ENCODE measurements at regions not wholly inside any gene's neighbourhood (a gene's known extent, or its start where the extent isn't known, plus 50 kb on each side); places are given as distances from the start of the nearest gene placed in this dataset.

DNA sequence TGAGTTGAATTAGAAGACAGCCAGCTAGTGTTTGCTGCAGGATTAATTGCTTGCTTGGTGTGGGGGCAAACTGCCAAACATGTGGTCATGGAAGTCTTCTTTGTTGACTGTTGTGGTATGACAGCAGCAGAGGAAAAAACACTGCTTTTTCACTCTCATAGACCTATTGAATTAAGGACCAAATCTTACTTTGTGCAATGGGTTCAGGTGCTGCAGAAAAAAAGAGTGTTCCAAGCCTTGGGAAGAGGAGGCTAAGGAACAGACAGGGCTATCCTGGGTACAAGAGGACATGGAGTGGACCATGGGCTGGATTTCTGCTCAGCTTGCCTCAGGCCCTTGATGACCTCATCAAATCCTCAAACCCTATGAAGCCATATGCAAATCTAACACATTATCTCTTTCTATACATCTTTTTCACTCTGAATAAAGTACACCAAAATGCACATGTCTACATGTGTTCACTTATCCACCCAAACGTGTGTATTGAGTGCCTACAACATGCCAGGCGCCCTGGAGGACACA lies 61.5 kb downstream of the SIPA1L2 start:
- no peak overlapping the region for H2AFZ ChIP-seq (ENCODE audit: low read depth, low read length)
- no peaks in the 10 kb centered on the region for H3K9me3 ChIP-seq (ENCODE audit: low read length)
- peaks cover 11% of the 10 kb centered on the region for H3K36me3 ChIP-seq (ENCODE audit: insufficient read depth, low read length)
- H3K4me3 ChIP-seq (ENCODE audit: low read length): no peak overlapping the region
- no peaks in the 10 kb centered on the region for H3K27me3 ChIP-seq (ENCODE audit: insufficient read depth, low read length)
- peaks cover 33% of the 10 kb centered on the region for H3K4me1 ChIP-seq (ENCODE audit: insufficient read depth, low read length)

DNA sequence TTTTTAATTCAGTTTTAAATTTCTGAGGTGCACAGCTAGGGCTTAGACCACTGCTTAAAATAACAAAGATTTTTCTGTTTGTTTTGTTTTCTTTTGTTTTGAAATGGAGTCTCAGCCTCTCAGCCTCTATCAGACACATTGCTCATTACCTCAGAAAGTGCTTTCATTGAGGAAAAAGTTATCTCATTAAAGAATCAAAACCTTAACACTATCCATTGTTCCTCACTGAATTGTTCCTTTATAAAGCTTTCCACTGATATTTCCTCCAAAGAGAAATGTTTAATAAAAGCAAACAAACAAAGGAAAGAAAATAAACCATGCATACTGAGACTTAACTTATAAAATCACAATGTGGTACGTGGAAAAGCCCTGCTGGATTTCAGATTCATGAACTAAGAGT lies 63.8 kb downstream of the SIPA1L2 start:
- no peak overlapping the region for H2AFZ ChIP-seq (ENCODE audit: low read depth, low read length)
- H3K27me3 ChIP-seq (ENCODE audit: insufficient read depth, low read length): no peaks in the 10 kb centered on the region
- H3K36me3 ChIP-seq (ENCODE audit: insufficient read depth, low read length): peaks cover 8% of the 10 kb centered on the region
- H3K9me3 ChIP-seq (ENCODE audit: low read length): no peaks in the 10 kb centered on the region
- H3K4me3 ChIP-seq (ENCODE audit: low read length): no peak overlapping the region
- peaks cover 53% of the 10 kb centered on the region for H3K4me1 ChIP-seq (ENCODE audit: insufficient read depth, low read length)

DNA sequence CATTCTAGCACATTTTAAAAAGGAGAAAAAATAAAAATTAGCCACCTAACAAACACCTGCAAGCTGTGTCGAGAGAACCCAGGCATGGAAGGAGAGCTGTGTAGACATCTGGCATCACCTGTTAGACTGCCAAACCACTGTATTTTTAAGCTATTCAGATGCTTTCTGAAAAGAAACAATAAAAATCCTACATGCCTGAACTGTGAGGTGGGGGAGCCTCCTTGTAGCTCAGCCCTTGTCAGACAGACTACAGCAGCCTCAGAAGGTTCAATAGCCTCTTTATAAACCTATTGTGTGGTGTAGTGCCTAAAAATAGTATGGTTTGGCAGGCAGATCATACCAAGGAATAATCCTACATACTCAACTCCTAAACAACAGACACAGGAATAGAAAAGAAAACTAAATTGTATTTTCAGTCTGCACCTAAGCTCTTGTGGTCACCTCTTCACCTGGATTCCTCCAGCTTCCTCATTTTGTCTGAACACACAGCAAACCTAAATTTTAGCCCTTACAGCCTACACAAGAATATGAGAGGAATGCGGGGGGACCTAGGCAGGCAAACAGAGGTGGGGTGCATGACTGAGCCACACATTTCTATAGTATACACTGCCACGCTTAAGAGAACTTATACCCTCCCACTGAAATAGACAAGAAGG lies 67.0 kb downstream of the SIPA1L2 start:
- Histone ChIP-seq H3K36me3 (ENCODE audit: insufficient read depth, low read length) (peaks cover 8% of the 10 kb centered on the region), H3K4me1 (ENCODE audit: insufficient read depth, low read length) (peaks cover 78% of the 10 kb centered on the region), H3K9me3 (ENCODE audit: low read length) (no peaks in the 10 kb centered on the region), H3K27me3 (ENCODE audit: insufficient read depth, low read length) (no peaks in the 10 kb centered on the region), H2AFZ (ENCODE audit: low read depth, low read length) (no peak overlapping the region), H3K4me3 (ENCODE audit: low read length) (no peak overlapping the region)

DNA sequence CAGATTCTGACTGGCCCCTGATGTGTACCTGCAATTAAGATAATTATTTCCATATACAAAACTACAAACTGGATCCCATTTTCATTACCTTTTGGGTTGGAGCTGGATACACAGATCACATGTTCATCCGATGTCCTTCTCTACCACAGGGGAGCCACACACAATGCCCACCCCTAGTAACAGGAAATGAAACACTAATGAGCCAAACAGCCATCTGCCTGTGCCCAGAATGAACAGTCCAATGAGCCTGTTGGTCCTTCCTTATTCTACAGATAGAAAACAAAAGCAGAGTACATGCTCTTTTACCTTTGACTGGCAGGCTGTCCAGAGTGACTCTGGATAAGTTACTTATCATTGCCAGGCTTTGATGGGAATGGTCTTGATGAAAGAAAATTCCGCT lies 68.6 kb downstream of the SIPA1L2 start:
- Histone ChIP-seq H3K9me3 (ENCODE audit: low read length) (no peaks in the 10 kb centered on the region), H3K4me1 (ENCODE audit: insufficient read depth, low read length) (peaks cover 82% of the 10 kb centered on the region)

DNA sequence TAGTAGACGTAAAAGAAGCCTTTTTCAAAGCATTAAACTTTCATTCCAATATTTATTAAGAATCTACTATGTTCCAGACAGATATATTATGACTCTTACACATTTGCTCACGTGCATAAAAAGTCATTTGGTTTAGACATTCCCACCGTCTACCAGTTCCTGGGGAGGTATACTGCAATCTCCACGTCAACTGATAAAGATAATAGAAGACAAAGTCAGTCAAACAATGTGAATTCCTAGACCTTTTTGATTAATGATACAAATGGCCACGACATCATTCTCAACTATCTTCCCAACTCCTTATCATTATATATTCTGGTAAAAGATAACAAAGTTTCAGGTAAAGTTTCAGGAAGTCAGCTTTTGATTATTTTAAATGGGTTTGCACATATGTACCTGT lies 69.0 kb downstream of the SIPA1L2 start:
- H3K9me3 ChIP-seq (ENCODE audit: low read length): no peaks in the 10 kb centered on the region
- peaks cover 8% of the 10 kb centered on the region for H3K36me3 ChIP-seq (ENCODE audit: insufficient read depth, low read length)
- H2AFZ ChIP-seq (ENCODE audit: low read depth, low read length): no peak overlapping the region
- H3K4me1 ChIP-seq (ENCODE audit: insufficient read depth, low read length): peaks cover 82% of the 10 kb centered on the region
- no peak overlapping the region for H3K4me3 ChIP-seq (ENCODE audit: low read length)
- no peaks in the 10 kb centered on the region for H3K27me3 ChIP-seq (ENCODE audit: insufficient read depth, low read length)

More for the DNA sequence above, 68.6 kb downstream of the SIPA1L2 start:
- H2AFZ ChIP-seq (ENCODE audit: low read depth, low read length): no peak overlapping the region
- no peak overlapping the region for H3K4me3 ChIP-seq (ENCODE audit: low read length)
- no peaks in the 10 kb centered on the region for H3K27me3 ChIP-seq (ENCODE audit: insufficient read depth, low read length)
- peaks cover 8% of the 10 kb centered on the region for H3K36me3 ChIP-seq (ENCODE audit: insufficient read depth, low read length)

DNA sequence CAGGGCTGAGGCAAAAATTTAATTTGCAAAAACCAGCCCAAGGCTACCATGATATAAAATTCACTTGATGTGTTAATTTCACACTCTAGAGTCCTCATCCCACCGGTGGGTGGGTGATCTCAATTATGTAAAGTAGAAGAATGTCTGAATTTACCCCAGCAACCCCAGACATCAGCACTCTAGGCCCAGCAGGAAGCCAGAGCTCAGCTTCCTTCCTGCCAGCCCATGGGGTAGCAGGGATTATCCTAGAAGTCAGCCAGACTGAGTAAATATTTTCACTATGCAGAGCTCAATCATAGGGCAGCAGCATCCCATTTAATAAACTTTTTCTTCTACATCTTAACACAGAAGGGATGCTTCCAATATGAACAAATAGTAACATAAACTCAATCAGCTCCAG lies 71.0 kb downstream of the SIPA1L2 start:
- peaks cover 87% of the 10 kb centered on the region for H3K4me1 ChIP-seq (ENCODE audit: insufficient read depth, low read length)
- H3K4me3 ChIP-seq (ENCODE audit: low read length): no peak overlapping the region
- peaks cover 8% of the 10 kb centered on the region for H3K36me3 ChIP-seq (ENCODE audit: insufficient read depth, low read length)
- H2AFZ ChIP-seq (ENCODE audit: low read depth, low read length): no peak overlapping the region
- no peaks in the 10 kb centered on the region for H3K9me3 ChIP-seq (ENCODE audit: low read length)
- H3K27me3 ChIP-seq (ENCODE audit: insufficient read depth, low read length): no peaks in the 10 kb centered on the region

DNA sequence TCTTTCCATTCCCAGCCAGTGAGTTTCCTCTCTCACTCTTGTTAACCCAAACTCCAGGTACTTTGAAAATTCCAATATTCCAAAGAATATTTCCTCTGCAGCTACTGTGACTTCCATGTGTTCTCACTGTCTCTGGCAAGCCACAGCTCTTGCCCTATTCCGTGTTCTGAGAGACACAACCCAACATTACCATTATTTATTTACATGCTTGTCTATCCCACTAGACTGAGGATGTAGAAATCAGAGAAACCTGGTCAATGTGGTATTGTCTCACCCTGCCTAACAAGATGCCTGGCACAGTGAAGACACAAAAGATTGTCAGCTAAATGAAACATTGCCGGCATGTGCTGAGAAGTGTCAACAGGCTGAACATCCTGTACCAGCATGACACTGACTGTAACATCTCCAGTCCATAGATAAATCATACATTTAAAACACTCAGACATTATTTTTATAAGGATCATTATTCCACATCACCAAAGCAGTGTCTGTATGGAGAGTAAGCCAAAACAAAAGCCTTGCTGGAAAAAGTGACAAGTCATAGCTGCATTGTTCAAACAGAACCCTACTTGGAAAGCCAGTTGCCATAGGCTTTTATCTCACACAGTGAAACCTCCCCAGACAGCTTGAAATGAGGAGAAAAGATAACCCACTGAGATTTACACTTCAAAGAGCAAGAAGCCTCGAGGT lies 72.3 kb downstream of the SIPA1L2 start:
- H3K36me3 ChIP-seq (ENCODE audit: insufficient read depth, low read length): peaks cover 14% of the 10 kb centered on the region
- H3K9me3 ChIP-seq (ENCODE audit: low read length): peaks cover 2% of the 10 kb centered on the region
- no peaks in the 10 kb centered on the region for H3K27me3 ChIP-seq (ENCODE audit: insufficient read depth, low read length)
- peaks cover 90% of the 10 kb centered on the region for H3K4me1 ChIP-seq (ENCODE audit: insufficient read depth, low read length)
- H2AFZ ChIP-seq (ENCODE audit: low read depth, low read length): no peak overlapping the region
- no peak overlapping the region for H3K4me3 ChIP-seq (ENCODE audit: low read length)

DNA sequence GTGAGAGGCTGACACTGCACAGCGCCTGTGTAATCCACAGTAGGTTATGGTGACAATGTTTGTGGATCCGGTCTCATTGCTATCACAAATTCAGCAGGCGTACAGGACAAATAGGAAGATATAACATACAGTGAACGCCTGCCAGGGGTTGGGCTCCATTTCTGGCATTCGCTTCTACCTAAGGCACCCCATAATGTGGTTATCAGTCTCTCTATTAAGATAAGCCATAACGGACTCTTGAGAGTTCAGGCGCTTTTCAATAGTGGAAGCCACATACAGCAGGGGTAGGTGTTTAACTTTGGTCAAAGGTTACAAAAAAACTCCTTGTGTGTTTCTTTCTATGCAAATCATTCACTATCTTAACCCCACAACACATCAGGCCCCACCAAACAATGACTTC lies 72.8 kb downstream of the SIPA1L2 start:
- Histone ChIP-seq H3K9me3 (ENCODE audit: low read length) (peaks cover 2% of the 10 kb centered on the region), H3K27me3 (ENCODE audit: insufficient read depth, low read length) (no peaks in the 10 kb centered on the region), H3K36me3 (ENCODE audit: insufficient read depth, low read length) (peaks cover 17% of the 10 kb centered on the region), H2AFZ (ENCODE audit: low read depth, low read length) (no peak overlapping the region), H3K4me3 (ENCODE audit: low read length) (no peak overlapping the region), H3K4me1 (ENCODE audit: insufficient read depth, low read length) (peaks cover 87% of the 10 kb centered on the region)

DNA sequence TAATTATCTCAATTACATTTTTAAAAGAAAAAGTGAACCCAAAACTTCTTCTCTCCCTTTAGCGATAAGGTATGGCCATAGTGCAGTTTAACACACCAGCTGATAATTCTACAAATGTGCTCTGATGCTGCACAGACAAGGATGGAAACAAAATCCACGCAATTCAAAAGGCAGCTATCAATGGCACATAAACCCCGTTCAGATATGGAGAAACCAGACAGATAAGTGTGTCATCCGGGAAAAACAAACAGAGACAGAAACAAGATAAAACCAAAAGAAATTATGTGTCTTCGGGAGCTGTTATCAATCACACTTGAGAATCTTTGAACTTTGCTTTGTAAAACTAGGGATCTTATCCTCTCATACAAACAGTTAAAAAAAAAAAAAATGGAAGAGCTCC lies 73.6 kb downstream of the SIPA1L2 start:
- Histone ChIP-seq H3K4me1 (ENCODE audit: insufficient read depth, low read length) (peaks cover 83% of the 10 kb centered on the region), H3K27me3 (ENCODE audit: insufficient read depth, low read length) (no peaks in the 10 kb centered on the region), H3K4me3 (ENCODE audit: low read length) (no peak overlapping the region), H2AFZ (ENCODE audit: low read depth, low read length) (no peak overlapping the region), H3K9me3 (ENCODE audit: low read length) (peaks cover 2% of the 10 kb centered on the region), H3K36me3 (ENCODE audit: insufficient read depth, low read length) (peaks cover 12% of the 10 kb centered on the region)

DNA sequence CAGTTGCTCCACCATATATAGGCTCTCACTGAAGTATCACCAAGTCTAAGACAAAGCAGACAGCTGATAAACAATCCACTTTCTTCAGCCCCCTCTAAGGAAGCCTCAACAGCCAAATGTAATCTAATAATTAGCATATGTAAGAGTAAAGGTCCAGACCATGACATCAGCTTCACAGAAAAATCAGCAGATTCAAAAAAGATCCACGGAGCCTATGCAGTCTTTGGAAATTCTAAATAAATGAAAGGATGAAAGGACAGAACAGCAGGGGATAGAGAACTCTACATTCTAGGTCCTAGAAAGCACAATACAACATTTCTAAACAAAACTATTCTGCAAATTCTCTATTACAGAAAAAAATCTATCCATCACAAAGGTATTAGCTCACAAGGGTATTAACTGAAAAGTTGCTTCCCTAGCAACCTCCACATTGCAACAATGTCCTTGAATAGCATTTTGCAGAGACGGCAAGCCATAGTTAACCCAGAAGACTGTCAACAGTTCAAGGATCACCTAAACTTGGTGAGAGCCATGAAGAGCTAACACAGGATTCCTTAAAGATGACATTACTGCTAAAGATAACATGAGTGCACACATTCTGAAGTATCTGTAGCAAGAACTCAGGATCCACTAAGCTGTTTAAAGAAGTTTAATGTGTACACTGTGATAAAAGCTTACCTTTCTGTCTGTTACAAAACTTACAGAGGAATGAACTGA lies 74.3 kb downstream of the SIPA1L2 start:
- Histone ChIP-seq H2AFZ (ENCODE audit: low read depth, low read length) (no peak overlapping the region), H3K4me3 (ENCODE audit: low read length) (no peak overlapping the region), H3K36me3 (ENCODE audit: insufficient read depth, low read length) (peaks cover 10% of the 10 kb centered on the region), H3K9me3 (ENCODE audit: low read length) (peaks cover 2% of the 10 kb centered on the region), H3K27me3 (ENCODE audit: insufficient read depth, low read length) (no peaks in the 10 kb centered on the region), H3K4me1 (ENCODE audit: insufficient read depth, low read length) (peaks cover 82% of the 10 kb centered on the region)

DNA sequence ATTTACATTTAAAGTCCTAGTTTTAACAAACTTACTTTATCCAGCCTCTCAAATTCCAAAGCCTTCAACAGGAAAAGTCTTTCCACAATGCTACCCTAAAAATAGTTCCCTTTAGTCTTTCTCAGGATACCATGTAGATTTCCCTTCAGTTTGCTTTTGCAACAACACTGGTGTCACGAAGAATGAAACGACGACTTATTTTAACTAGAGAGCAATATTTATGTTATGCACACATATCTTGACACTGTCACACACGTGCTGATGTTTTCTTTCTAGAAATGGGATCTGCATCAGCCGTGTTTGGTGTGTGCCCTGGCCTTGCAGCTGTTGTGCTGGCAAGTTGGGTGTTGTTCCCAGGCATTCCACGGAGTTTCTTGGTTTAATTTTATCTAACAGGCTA lies 75.5 kb downstream of the SIPA1L2 start:
- Histone ChIP-seq H3K4me3 (ENCODE audit: low read length) (no peak overlapping the region), H3K4me1 (ENCODE audit: insufficient read depth, low read length) (peaks cover 83% of the 10 kb centered on the region), H3K27me3 (ENCODE audit: insufficient read depth, low read length) (no peaks in the 10 kb centered on the region), H3K9me3 (ENCODE audit: low read length) (peaks cover 2% of the 10 kb centered on the region), H3K36me3 (ENCODE audit: insufficient read depth, low read length) (peaks cover 10% of the 10 kb centered on the region), H2AFZ (ENCODE audit: low read depth, low read length) (no peak overlapping the region)

DNA sequence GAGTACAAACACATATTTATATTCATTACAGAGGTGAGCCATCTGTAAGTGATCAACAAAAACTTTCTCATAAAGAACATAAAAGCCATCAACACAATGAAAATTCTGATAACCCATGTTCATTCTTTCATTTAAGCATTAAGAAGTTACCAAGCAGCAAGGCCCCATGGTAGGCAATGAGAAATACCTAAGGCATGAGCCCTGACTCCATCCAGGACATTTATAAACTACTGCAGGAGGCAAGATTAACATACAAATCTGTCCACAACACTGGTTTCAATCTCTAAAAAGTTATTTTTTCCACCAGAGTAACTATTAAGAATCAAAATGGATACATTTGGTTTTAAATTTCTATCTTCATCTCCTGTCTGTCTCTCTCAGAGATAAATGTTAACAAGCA lies 76.1 kb downstream of the SIPA1L2 start:
- H2AFZ ChIP-seq (ENCODE audit: low read depth, low read length): no peak overlapping the region
- H3K27me3 ChIP-seq (ENCODE audit: insufficient read depth, low read length): no peaks in the 10 kb centered on the region
- peaks cover 2% of the 10 kb centered on the region for H3K9me3 ChIP-seq (ENCODE audit: low read length)
- no peak overlapping the region for H3K4me3 ChIP-seq (ENCODE audit: low read length)
- peaks cover 10% of the 10 kb centered on the region for H3K36me3 ChIP-seq (ENCODE audit: insufficient read depth, low read length)
- H3K4me1 ChIP-seq (ENCODE audit: insufficient read depth, low read length): peaks cover 83% of the 10 kb centered on the region

DNA sequence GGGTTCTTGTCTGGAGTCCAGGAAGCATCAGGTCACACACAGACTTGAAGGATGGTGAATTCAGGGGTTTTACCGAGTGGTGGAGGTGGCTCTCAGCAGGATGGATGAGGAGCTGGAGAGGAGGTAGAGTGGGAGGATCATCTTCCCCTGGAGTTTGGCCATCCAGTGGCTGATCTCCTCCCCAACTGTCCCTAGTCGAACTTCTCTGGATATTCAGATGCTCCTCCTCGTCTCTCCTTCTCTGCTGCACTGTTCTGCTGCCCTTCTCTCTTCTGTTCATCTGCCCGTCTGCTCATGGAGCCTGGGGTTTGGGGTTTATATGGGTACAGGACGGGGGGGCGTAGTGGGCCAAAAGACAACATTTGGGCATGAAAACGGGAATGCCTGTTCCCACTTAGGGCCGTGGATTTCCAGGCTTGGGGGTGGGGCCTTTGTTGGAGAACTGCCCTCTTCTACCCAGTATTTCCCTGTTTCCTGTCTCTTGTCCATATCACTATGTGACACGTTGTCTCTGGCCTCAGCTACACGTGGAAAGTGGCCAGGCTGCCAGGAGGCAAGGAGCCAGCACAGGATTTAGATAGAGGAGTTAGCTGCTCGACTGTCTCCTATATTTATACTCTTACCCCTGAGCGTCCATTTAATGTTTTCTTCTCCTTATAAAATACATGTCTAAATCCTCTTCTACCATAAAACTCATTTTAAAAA lies 76.7 kb downstream of the SIPA1L2 start:
- Histone ChIP-seq H3K27me3 (ENCODE audit: insufficient read depth, low read length) (no peaks in the 10 kb centered on the region), H3K9me3 (ENCODE audit: low read length) (peaks cover 2% of the 10 kb centered on the region), H3K4me3 (ENCODE audit: low read length) (no peak overlapping the region), H3K36me3 (ENCODE audit: insufficient read depth, low read length) (peaks cover 10% of the 10 kb centered on the region), H3K4me1 (ENCODE audit: insufficient read depth, low read length) (peaks cover 81% of the 10 kb centered on the region), H2AFZ (ENCODE audit: low read depth, low read length) (no peak overlapping the region)
